Mammary epithelial cell (primary cell): ENCODE measurements at regions not wholly inside any gene's neighbourhood (a gene's known extent, or its start where the extent isn't known, plus 50 kb on each side); places are given as distances from the start of the nearest gene placed in this dataset.
A peak's percentile ranks its signal among the peaks of the same experiment; 100 is the strongest.

ENCODE experiments used
- CTCF ChIP-seq, 2 donors: IDR thresholded peaks in 1 of 2; conservative IDR thresholded peaks in 1 of 2; 2 replicates each; pipeline ENCODE4 v1.5.1; 2011 to 2012; ENCODE audit warnings: inconsistent platforms in 2 of 2, low read length in 2 of 2, mild to moderate bottlenecking in 2 of 2, control low read depth in 1 of 2, low read depth in 1 of 2; ENCODE audit not compliant: insufficient read depth in 1 of 2; ENCODE audit errors: extremely low read depth in 1 of 2
- EZH2 ChIP-seq: IDR thresholded peaks from 2 replicates; pipeline ENCODE4 v1.6.1; 2012; ENCODE audit warnings: low read length, inconsistent platforms, borderline replicate concordance

GRCh38 chr13:65966991-65967451, 1263.1 kb downstream of the PCDH9 start:
- no peak for TF ChIP-seq EZH2
- peak; percentile 63 to 82 for TF ChIP-seq CTCF (conservative IDR thresholded peaks at IDR 0.05 in 1 of 2, IDR thresholded peaks at IDR 0.05 in 1 of 2; ENCODE audit: extremely low read depth in 1 of 2, insufficient read depth in 1 of 2, low read depth in 1 of 2, low read length in 2 of 2)
